ENCODE measurements at regions not wholly inside any gene's neighbourhood (a gene's known extent, or its start where the extent isn't known, plus 50 kb on each side); places are given as distances from the start of the nearest gene placed in this dataset.

GRCh38 chr5:167778228-167778627, 513.2 kb upstream of the WWC1 start:
- no peak overlapping the region for H3K9ac ChIP-seq (ENCODE audit: low read length)
- TF ChIP-seq, protein P1, sequence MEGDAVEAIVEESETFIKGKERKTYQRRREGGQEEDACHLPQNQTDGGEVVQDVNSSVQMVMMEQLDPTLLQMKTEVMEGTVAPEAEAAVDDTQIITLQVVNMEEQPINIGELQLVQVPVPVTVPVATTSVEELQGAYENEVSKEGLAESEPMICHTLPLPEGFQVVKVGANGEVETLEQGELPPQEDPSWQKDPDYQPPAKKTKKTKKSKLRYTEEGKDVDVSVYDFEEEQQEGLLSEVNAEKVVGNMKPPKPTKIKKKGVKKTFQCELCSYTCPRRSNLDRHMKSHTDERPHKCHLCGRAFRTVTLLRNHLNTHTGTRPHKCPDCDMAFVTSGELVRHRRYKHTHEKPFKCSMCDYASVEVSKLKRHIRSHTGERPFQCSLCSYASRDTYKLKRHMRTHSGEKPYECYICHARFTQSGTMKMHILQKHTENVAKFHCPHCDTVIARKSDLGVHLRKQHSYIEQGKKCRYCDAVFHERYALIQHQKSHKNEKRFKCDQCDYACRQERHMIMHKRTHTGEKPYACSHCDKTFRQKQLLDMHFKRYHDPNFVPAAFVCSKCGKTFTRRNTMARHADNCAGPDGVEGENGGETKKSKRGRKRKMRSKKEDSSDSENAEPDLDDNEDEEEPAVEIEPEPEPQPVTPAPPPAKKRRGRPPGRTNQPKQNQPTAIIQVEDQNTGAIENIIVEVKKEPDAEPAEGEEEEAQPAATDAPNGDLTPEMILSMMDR (IDR thresholded peaks at IDR 0.05; ENCODE audit: insufficient read depth, low read length, poor library complexity, severe bottlenecking), result no peak
- no peak for TF ChIP-seq EZH2phosphoT487 (conservative IDR thresholded peaks at IDR 0.05; ENCODE audit: low read length)
- no peaks in the 10 kb centered on the region for H3K27me3 ChIP-seq (ENCODE audit: low read length)
- no peaks in the 10 kb centered on the region for H4K20me1 ChIP-seq (ENCODE audit: low read depth, low read length)
- H3K4me2 ChIP-seq (ENCODE audit: low read depth, low read length, poor library complexity, severe bottlenecking), result no peak overlapping the region
- no peaks in the 10 kb centered on the region for H3K9me3 ChIP-seq (ENCODE audit: insufficient read depth, low read length)
- no peak overlapping the region for H3K4me3 ChIP-seq (ENCODE audit: insufficient read depth, low read length, poor library complexity, severe bottlenecking)
- H3K36me3 ChIP-seq (ENCODE audit: low read length), result no peaks in the 10 kb centered on the region
- H3K79me2 ChIP-seq (ENCODE audit: insufficient read depth, low read length), result no peaks in the 10 kb centered on the region
- no peaks in the 10 kb centered on the region; the same call in 1 of the 2 replicates for H3K9me2 ChIP-seq (replicated peaks; ENCODE audit: insufficient read depth, low read length)
- H3K27ac ChIP-seq (ENCODE audit: low read depth, low read length), result no peak overlapping the region
- H3F3A ChIP-seq (ENCODE audit: insufficient read depth), result no peaks in the 10 kb centered on the region
- H2AFZ ChIP-seq (ENCODE audit: low read depth, low read length, severe bottlenecking), result no peak overlapping the region

GRCh38 chr5:167779644-167780043, 511.8 kb upstream of the WWC1 start:
- Histone ChIP-seq H4K20me1 (ENCODE audit: low read depth, low read length) (no peaks in the 10 kb centered on the region), H3K27ac (ENCODE audit: low read depth, low read length) (no peak overlapping the region)

DNA sequence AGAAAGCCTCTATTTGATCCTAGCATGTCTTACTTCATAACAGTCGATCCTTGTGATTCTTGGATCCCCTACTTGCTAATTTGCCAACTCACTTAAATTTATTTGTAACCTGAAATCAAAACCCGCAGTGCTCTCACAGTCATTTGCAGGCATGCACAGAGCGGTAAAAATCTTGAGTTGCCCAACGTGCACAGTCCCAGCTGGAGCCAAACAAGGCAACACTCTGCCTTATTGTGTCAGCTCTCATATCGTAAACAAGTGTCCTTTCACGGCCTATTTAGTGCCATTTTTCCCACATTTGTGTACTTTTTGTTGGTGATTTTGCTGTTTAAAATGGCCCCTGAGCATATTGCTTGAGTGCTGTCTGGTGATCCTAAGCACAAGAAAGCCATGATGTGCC, 511.3 kb upstream of the WWC1 start:
- TF ChIP-seq EZH2phosphoT487 (conservative IDR thresholded peaks at IDR 0.05; ENCODE audit: low read length), result no peak
- no peak overlapping the region for H2AFZ ChIP-seq (ENCODE audit: low read depth, low read length, severe bottlenecking)
- no peaks in the 10 kb centered on the region for H3F3A ChIP-seq (ENCODE audit: insufficient read depth)
- no peaks in the 10 kb centered on the region for H3K79me2 ChIP-seq (ENCODE audit: insufficient read depth, low read length)
- no peaks in the 10 kb centered on the region for H4K20me1 ChIP-seq (ENCODE audit: low read depth, low read length)
- H3K4me2 ChIP-seq (ENCODE audit: low read depth, low read length, poor library complexity, severe bottlenecking), result no peak overlapping the region
- no peaks in the 10 kb centered on the region; the same call in 1 of the 2 replicates for H3K9me2 ChIP-seq (replicated peaks; ENCODE audit: insufficient read depth, low read length)
- H3K36me3 ChIP-seq (ENCODE audit: low read length), result no peaks in the 10 kb centered on the region
- no peak overlapping the region for H3K4me3 ChIP-seq (ENCODE audit: insufficient read depth, low read length, poor library complexity, severe bottlenecking)
- no peaks in the 10 kb centered on the region for H3K9me3 ChIP-seq (ENCODE audit: insufficient read depth, low read length)
- H3K27me3 ChIP-seq (ENCODE audit: low read length), result no peaks in the 10 kb centered on the region
- H3K27ac ChIP-seq (ENCODE audit: low read depth, low read length), result no peak overlapping the region
- H3K9ac ChIP-seq (ENCODE audit: low read length), result no peak overlapping the region

More at GRCh38 chr5:167779644-167780043, 511.8 kb upstream of the WWC1 start:
- Histone ChIP-seq H3K4me3 (ENCODE audit: insufficient read depth, low read length, poor library complexity, severe bottlenecking) (no peak overlapping the region), H3K9ac (ENCODE audit: low read length) (no peak overlapping the region), H3F3A (ENCODE audit: insufficient read depth) (no peaks in the 10 kb centered on the region), H3K9me3 (ENCODE audit: insufficient read depth, low read length) (no peaks in the 10 kb centered on the region), H3K9me2 (replicated peaks; ENCODE audit: insufficient read depth, low read length) (no peaks in the 10 kb centered on the region; the same call in 1 of the 2 replicates), H3K36me3 (ENCODE audit: low read length) (no peaks in the 10 kb centered on the region), H3K27me3 (ENCODE audit: low read length) (no peaks in the 10 kb centered on the region), H3K4me2 (ENCODE audit: low read depth, low read length, poor library complexity, severe bottlenecking) (no peak overlapping the region), H2AFZ (ENCODE audit: low read depth, low read length, severe bottlenecking) (no peak overlapping the region), H3K79me2 (ENCODE audit: insufficient read depth, low read length) (no peaks in the 10 kb centered on the region)
- no peak for TF ChIP-seq EZH2phosphoT487 (conservative IDR thresholded peaks at IDR 0.05; ENCODE audit: low read length)
- TF ChIP-seq, protein P1 (IDR thresholded peaks at IDR 0.05; ENCODE audit: insufficient read depth, low read length, poor library complexity, severe bottlenecking), result no peak

DNA sequence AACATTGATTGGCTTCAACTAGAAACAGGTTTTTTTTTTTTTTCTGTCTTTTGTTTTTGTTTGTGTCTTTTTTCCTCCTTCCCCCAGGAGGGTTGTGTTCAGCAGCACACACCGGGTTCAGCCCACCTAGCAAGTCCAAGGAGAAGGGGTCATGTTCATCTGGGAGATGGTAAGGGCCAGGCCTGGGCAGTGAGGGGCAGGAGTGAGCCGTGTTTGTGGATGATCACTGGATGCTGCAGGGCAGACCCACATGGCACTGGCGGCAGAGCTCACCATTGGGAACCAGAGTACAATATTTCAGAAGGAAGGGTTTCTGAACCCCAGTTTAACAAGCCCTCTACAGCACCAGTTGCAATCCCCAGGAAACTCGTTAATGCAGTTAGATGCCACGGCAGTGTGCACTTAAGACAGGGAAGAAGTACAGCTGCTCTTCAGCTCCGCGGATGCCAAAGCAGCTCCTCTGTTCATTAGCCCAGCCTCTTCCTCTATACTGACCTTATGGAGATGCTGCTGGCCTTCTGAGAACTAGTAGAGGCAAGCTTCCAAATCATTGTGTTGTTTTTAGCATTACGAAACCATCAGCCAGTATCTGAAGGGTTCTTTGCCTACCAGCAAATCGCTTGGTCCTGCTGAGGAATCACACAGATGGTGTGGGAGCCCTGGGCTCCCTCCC, 508.2 kb upstream of the WWC1 start:
- Histone ChIP-seq H3K4me3 (ENCODE audit: insufficient read depth, low read length, poor library complexity, severe bottlenecking) (no peak overlapping the region), H3K27me3 (ENCODE audit: low read length) (no peaks in the 10 kb centered on the region), H3K9me2 (replicated peaks; ENCODE audit: insufficient read depth, low read length) (no peaks in the 10 kb centered on the region; the same call in 1 of the 2 replicates), H3K27ac (ENCODE audit: low read depth, low read length) (no peak overlapping the region), H4K20me1 (ENCODE audit: low read depth, low read length) (no peaks in the 10 kb centered on the region), H3K9ac (ENCODE audit: low read length) (no peak overlapping the region), H3K79me2 (ENCODE audit: insufficient read depth, low read length) (no peaks in the 10 kb centered on the region), H3K9me3 (ENCODE audit: insufficient read depth, low read length) (no peaks in the 10 kb centered on the region), H3F3A (ENCODE audit: insufficient read depth) (no peaks in the 10 kb centered on the region), H3K4me2 (ENCODE audit: low read depth, low read length, poor library complexity, severe bottlenecking) (no peak overlapping the region), H3K36me3 (ENCODE audit: low read length) (no peaks in the 10 kb centered on the region), H2AFZ (ENCODE audit: low read depth, low read length, severe bottlenecking) (no peak overlapping the region)
- TF ChIP-seq, protein P1 (IDR thresholded peaks at IDR 0.05; ENCODE audit: insufficient read depth, low read length, poor library complexity, severe bottlenecking), result no peak
- TF ChIP-seq EZH2phosphoT487 (conservative IDR thresholded peaks at IDR 0.05; ENCODE audit: low read length), result no peak

Data from SU-DHL-6 (cell line).